ENCODE measurements at regions not wholly inside any gene's neighbourhood (a gene's known extent, or its start where the extent isn't known, plus 50 kb on each side); places are given as distances from the start of the nearest gene placed in this dataset.

- no peak overlapping the region for H3K27ac ChIP-seq
- no peak overlapping the region for H3K4me3 ChIP-seq
- H3K9me3 ChIP-seq, result no peaks in the 10 kb centered on the region
- no peaks in the 10 kb centered on the region for H3K4me1 ChIP-seq
- DNase-seq (no peak), ATAC-seq (no peak)
- intact Hi-C loops (cut with DNase I), result no loop called here
- no peaks in the 10 kb centered on the region for H3K36me3 ChIP-seq
- no peak for TF ChIP-seq CTCF (IDR thresholded peaks at IDR 0.05)
- H3K27me3 ChIP-seq (ENCODE audit: low read depth), result peaks cover 76% of the 10 kb centered on the region
These were observed 300.5 kb downstream of the TFAP2C start for GRCh38 chr20:56929606-56930005.

GRCh38 chr20:56930876-56931275 is 301.8 kb downstream of the TFAP2C start:
- no peak for ATAC-seq
- DNase-seq, result no peak
- intact Hi-C loops (cut with DNase I), result no loop called here
- peaks cover 64% of the 10 kb centered on the region for H3K27me3 ChIP-seq (ENCODE audit: low read depth)
- no peaks in the 10 kb centered on the region for H3K36me3 ChIP-seq
- H3K4me1 ChIP-seq, result no peaks in the 10 kb centered on the region
- H3K27ac ChIP-seq, result no peak overlapping the region
- no peak for TF ChIP-seq CTCF (IDR thresholded peaks at IDR 0.05)
- no peaks in the 10 kb centered on the region for H3K9me3 ChIP-seq
- H3K4me3 ChIP-seq, result no peak overlapping the region

- H3K27ac ChIP-seq, result no peak overlapping the region
- TF ChIP-seq CTCF (IDR thresholded peaks at IDR 0.05), result no peak
- peaks cover 45% of the 10 kb centered on the region for H3K27me3 ChIP-seq (ENCODE audit: low read depth)
- no peak for DNase-seq
- intact Hi-C loops (cut with DNase I), result no loop called here
- no peaks in the 10 kb centered on the region for H3K4me1 ChIP-seq
- H3K4me3 ChIP-seq, result no peak overlapping the region
- H3K36me3 ChIP-seq, result no peaks in the 10 kb centered on the region
- no peaks in the 10 kb centered on the region for H3K9me3 ChIP-seq
- no peak for ATAC-seq
These were observed 303.6 kb downstream of the TFAP2C start for GRCh38 chr20:56932575-56933330.

- intact Hi-C loops (cut with DNase I), result no loop called here
- H3K4me1 ChIP-seq, result no peaks in the 10 kb centered on the region
- no peaks in the 10 kb centered on the region for H3K9me3 ChIP-seq
- H3K4me3 ChIP-seq, result no peak overlapping the region
- TF ChIP-seq CTCF (IDR thresholded peaks at IDR 0.05), result no peak
- peaks cover 39% of the 10 kb centered on the region for H3K27me3 ChIP-seq (ENCODE audit: low read depth)
- no peak for ATAC-seq
- DNase-seq, result no peak
- no peak overlapping the region for H3K27ac ChIP-seq
- H3K36me3 ChIP-seq, result no peaks in the 10 kb centered on the region
These were observed 304.2 kb downstream of the TFAP2C start for GRCh38 chr20:56933331-56933698.

- no peak for ATAC-seq
- no peaks in the 10 kb centered on the region for H3K4me1 ChIP-seq
- intact Hi-C loops (cut with DNase I), result no loop called here
- H3K9me3 ChIP-seq, result no peaks in the 10 kb centered on the region
- H3K27me3 ChIP-seq (ENCODE audit: low read depth), result peaks cover 26% of the 10 kb centered on the region
- H3K27ac ChIP-seq, result no peak overlapping the region
- H3K4me3 ChIP-seq, result no peak overlapping the region
- no peaks in the 10 kb centered on the region for H3K36me3 ChIP-seq
- no peak for TF ChIP-seq CTCF (IDR thresholded peaks at IDR 0.05)
- DNase-seq, result no peak
These were observed 305.8 kb downstream of the TFAP2C start for GRCh38 chr20:56934888-56935287.

Data from lower lobe of right lung (tissue), 2 donors.